Activated CD8-positive, alpha-beta T cell treated with anti-CD3 and anti-CD28 coated beads for 36 hours (primary cell): ENCODE measurements at regions not wholly inside any gene's neighbourhood (a gene's known extent, or its start where the extent isn't known, plus 50 kb on each side); places are given as distances from the start of the nearest gene placed in this dataset.

Experiments
- ATAC-seq: fragments of 200-7000 bp; cut with Tn5 transposase; one replicate; pipeline ENCODE4 v1.10.0; 2021; ENCODE audit warnings: mild to moderate bottlenecking, moderate library complexity
- CTCF ChIA-PET: fragments of 350-600 bp; sonication (Branson Sonifier 250); formaldehyde crosslinking; loops from one replicate; lab custom pipeline; 2021; ENCODE audit warnings: antibody characterized with exemption; lab: Charles Lee
- POLR2A ChIA-PET: fragments of 350-600 bp; sonication (Branson Sonifier 250); formaldehyde crosslinking; loops from one replicate; lab custom pipeline; 2021; ENCODE audit warnings: antibody characterized with exemption; lab: Charles Lee
- DNase-seq: peaks from one replicate; pipeline ENCODE4 v3.0.0-alpha.2; 2020
- H3K27ac Mint-ChIP-seq: one replicate; pipeline ENCODE4 v1.8.0; 2021; ENCODE audit warnings: mild to moderate bottlenecking, mixed read lengths
- H3K27me3 Mint-ChIP-seq: one replicate; pipeline ENCODE4 v1.8.0; 2021; ENCODE audit warnings: mixed read lengths
- H3K36me3 Mint-ChIP-seq: one replicate; pipeline ENCODE4 v1.8.0; 2021; ENCODE audit warnings: low read depth, mixed read lengths
- H3K4me1 Mint-ChIP-seq: one replicate; pipeline ENCODE4 v1.8.0; 2021; ENCODE audit warnings: low read depth, mixed read lengths
- H3K4me3 Mint-ChIP-seq: one replicate; pipeline ENCODE4 v1.8.0; 2021; ENCODE audit warnings: mild to moderate bottlenecking, moderate library complexity, mixed read lengths
- H3K9me3 Mint-ChIP-seq: one replicate; pipeline ENCODE4 v1.8.0; 2021; ENCODE audit warnings: mixed read lengths
- intact Hi-C: fragments of 100-400 bp; cut with micrococcal nuclease; formaldehyde crosslinking; loops from one replicate; pipeline ENCODE4 v1.10.0; 2022
- TF ChIP-seq, protein P1 (sequence below): fragments of 200-600 bp; IDR thresholded peaks from one replicate; pipeline ENCODE4 v1.8.0; 2022; ENCODE audit warnings: antibody characterized with exemption, mild to moderate bottlenecking

DNA sequence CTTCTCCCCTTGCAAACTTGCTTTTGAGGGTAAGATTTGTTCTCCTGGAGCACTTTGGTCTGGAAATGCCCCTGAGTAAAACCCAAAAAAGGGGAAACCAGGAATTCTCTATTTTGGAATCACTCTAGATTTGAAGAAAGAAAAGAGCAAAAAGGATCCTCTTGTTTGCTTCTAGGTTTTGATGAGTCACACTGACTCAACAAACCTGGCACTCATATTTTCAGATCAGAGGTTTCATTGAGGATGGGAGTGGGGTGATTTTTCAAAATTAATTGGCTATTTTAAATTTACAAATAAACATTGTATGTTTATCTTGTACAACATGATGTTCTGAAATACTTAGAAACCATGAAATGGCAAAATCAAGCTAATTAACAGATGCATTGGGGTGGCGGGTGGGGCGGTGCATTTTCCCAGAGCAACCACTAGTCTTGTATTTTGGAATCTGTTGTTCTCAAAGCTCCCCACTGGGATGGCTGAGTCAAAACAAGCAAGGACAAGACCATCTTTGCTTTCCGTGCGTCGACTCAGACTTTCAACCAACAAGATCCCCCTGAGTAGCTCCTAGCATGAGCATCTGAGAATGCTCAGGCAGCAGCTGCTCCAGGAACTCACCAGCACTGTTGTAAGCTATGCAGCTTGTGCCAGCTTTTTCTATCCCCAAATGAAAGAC, 451.4 kb downstream of the WDR72 start:
- no peaks in the 10 kb centered on the region for H3K4me1 Mint-ChIP-seq
- TF ChIP-seq, protein P1, sequence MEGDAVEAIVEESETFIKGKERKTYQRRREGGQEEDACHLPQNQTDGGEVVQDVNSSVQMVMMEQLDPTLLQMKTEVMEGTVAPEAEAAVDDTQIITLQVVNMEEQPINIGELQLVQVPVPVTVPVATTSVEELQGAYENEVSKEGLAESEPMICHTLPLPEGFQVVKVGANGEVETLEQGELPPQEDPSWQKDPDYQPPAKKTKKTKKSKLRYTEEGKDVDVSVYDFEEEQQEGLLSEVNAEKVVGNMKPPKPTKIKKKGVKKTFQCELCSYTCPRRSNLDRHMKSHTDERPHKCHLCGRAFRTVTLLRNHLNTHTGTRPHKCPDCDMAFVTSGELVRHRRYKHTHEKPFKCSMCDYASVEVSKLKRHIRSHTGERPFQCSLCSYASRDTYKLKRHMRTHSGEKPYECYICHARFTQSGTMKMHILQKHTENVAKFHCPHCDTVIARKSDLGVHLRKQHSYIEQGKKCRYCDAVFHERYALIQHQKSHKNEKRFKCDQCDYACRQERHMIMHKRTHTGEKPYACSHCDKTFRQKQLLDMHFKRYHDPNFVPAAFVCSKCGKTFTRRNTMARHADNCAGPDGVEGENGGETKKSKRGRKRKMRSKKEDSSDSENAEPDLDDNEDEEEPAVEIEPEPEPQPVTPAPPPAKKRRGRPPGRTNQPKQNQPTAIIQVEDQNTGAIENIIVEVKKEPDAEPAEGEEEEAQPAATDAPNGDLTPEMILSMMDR: no peak
- ATAC-seq (no peak), DNase-seq (no peak)
- intact Hi-C loops: no loop called here
- no peaks in the 10 kb centered on the region for H3K9me3 Mint-ChIP-seq
- no peak overlapping the region for H3K4me3 Mint-ChIP-seq
- no peaks in the 10 kb centered on the region for H3K36me3 Mint-ChIP-seq
- ChIA-PET CTCF (no interaction called here), POLR2A (no interaction called here)
- H3K27me3 Mint-ChIP-seq: no peaks in the 10 kb centered on the region
- no peak overlapping the region for H3K27ac Mint-ChIP-seq

DNA sequence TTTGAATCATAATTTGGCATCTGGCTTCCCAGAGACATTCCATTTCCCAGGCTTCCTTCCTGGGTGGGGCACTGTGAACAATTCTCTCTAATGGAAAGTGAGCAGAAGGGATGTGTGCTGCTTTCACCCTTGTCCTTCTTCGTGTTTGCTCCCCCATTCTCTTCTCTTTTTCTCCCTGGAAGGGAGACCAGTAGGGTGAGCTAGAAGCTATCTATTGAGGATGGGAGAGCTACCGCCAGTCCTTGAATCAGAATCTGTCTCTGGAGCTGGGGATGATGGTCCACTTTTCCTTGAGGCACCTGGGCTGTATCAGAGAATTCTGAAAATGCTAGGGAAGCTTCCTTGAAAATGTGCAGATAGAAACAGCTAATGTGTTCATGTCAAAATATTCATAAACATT, 453.9 kb downstream of the WDR72 start:
- POLR2A ChIA-PET: no interaction called here

DNA sequence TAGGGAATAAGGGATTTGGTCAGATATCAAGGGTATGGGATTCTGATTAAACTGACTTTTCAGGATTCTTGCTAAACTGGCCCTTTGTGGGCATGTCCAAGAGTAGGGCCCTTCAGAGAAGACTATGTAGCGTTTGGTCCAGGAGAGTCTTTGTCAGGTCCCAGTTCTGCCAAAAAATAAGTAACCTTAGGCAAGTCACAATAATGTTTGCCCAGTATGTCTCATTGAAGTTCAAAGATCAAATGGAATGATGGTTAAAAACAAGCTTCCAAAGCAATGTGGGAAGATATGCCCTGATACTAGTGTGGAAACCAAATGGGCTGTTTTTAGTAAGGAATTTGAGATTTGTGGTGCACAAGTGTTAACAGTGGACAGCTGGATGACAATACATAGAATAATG, 454.4 kb downstream of the WDR72 start:
- Mint-ChIP-seq H3K9me3 (no peaks in the 10 kb centered on the region), H3K4me3 (no peak overlapping the region), H3K4me1 (no peaks in the 10 kb centered on the region), H3K27me3 (no peaks in the 10 kb centered on the region), H3K27ac (no peak overlapping the region), H3K36me3 (no peaks in the 10 kb centered on the region)
- ChIA-PET CTCF (no interaction called here), POLR2A (no interaction called here)
- DNase-seq: no peak
- intact Hi-C loops: no loop called here
- ATAC-seq: no peak
- TF ChIP-seq, protein P1: no peak

More for the DNA sequence above, 453.9 kb downstream of the WDR72 start:
- intact Hi-C loops: no loop called here
- H3K36me3 Mint-ChIP-seq: no peaks in the 10 kb centered on the region
- no peaks in the 10 kb centered on the region for H3K9me3 Mint-ChIP-seq
- no peak overlapping the region for H3K4me3 Mint-ChIP-seq
- no peaks in the 10 kb centered on the region for H3K27me3 Mint-ChIP-seq
- H3K27ac Mint-ChIP-seq: no peak overlapping the region
- CTCF ChIA-PET: no interaction called here
- TF ChIP-seq, protein P1: no peak
- H3K4me1 Mint-ChIP-seq: no peaks in the 10 kb centered on the region
- no peak for DNase-seq
- ATAC-seq: no peak

DNA sequence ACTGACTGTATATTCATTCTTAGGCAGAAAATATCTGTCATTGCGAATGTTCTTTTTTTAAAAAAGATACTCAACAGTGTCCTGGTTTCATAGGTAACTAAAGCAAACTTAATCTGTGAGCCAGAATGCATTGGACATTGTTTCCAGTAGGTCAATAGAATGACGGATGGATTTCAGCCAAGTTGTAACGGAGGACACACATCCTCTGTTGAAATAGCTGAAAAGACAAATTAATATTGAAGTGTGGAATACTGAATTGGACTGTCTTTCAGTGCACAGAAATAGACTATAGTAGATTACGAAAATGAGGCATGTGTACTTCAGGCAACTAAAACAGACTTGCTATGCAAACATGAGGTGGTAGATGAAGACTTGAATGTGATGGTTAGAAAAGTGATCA, 461.6 kb downstream of the WDR72 start:
- intact Hi-C loops: no loop called here
- DNase-seq (no peak), ATAC-seq (no peak)
- TF ChIP-seq, protein P1: no peak
- POLR2A ChIA-PET: no interaction called here
- Mint-ChIP-seq H3K9me3 (no peaks in the 10 kb centered on the region), H3K27me3 (no peaks in the 10 kb centered on the region), H3K27ac (no peak overlapping the region), H3K4me3 (no peak overlapping the region), H3K36me3 (no peaks in the 10 kb centered on the region), H3K4me1 (no peaks in the 10 kb centered on the region)
- CTCF ChIA-PET: no interaction called here

DNA sequence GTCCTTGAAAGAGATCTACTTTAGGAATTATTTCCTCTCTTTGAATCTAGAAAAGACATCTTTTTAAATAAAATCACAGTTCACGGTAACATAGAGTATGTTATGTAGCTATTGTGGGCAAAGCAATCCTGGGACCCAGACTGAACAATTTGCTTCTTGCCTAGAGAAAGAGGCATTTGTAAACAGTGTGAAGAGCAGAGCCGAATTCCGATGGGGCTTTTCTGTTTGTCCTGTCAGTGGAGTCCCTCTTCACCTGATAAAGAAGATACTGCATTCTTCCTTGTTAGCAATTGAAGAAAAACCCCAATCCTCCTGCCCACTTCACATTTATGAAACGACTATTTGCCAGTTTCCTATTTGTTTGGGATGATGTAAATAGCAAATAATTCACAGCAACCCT, 462.9 kb downstream of the WDR72 start:
- Mint-ChIP-seq H3K9me3 (no peaks in the 10 kb centered on the region), H3K27me3 (no peaks in the 10 kb centered on the region), H3K4me1 (no peaks in the 10 kb centered on the region), H3K36me3 (no peaks in the 10 kb centered on the region), H3K27ac (no peak overlapping the region), H3K4me3 (no peak overlapping the region)
- ChIA-PET CTCF (no interaction called here), POLR2A (no interaction called here)
- TF ChIP-seq, protein P1: no peak
- intact Hi-C loops: no loop called here
- DNase-seq (no peak), ATAC-seq (no peak)
